ENCODE measurements at regions not wholly inside any gene's neighbourhood (a gene's known extent, or its start where the extent isn't known, plus 50 kb on each side); places are given as distances from the start of the nearest gene placed in this dataset.

DNA sequence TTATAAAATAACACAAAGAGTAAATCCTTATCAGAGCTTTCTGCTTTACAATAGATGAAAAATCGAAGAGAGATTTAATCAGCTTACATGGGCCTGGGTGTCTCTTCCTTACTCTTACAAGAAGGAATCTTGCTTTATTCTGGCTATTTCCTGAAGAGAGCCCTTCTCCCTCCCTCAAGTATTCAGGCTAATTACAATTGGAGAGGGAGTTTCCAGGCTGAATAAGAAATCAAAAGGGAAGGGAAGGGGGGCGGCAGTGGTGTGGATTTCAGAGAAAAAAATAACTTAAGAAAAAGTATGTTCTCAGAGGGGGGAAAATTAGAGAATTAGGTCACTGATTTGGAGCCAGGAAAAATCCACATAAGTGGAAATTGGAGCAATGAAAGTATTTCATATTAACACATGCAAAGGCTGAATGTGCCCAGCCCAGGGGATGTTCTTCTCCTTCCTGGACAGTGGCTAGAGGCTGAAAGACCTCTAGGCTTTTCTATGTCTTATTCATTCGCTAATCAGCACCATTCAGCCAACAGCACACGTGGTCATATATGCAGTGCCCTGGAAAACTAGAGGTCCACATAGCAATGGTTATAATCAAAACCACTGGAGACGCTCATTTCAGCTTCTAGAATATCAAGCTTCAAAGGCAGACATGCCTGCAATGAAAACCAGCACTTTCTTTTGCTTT is 158.9 kb upstream of the BTG1 start:
- DNase-seq (ENCODE audit: low read depth in 2 of 2): no peak

DNA sequence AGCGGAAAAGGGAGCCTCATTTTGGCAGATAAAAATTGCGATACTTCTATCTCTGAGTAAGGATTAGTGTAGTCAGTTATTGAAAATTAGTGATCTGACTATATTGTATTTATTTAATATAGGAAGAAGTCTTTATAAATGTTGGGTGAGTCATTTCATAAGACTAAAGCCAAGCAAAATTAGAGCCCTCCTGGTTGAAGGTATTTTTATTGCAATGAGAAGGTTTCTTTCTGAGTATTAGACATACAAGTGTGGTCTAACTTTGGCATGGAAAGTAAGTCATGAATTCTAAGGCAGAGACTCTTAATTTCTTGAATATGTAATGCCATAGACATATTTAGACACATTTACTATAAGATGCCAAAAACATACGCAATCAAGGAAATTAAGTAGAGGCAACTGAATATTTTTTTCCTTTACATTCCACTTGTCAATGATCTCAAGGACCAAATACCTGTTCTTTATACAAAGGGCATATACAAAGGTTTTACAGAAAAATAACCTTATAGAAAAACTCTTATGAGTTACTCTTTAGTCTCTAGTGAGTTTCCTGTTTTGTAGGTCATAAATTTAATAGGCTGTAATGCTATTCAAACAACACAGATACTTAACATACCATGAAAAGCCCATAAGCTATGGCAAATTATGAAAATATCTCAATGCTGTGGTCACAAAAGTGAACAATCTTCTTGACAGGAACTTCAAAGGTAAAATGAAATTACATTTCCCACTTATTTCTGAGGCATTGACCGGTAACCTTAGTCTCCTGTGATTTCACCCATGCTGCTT is 156.6 kb upstream of the BTG1 start:
- DNase-seq (ENCODE audit: low read depth in 2 of 2): no peak

DNA sequence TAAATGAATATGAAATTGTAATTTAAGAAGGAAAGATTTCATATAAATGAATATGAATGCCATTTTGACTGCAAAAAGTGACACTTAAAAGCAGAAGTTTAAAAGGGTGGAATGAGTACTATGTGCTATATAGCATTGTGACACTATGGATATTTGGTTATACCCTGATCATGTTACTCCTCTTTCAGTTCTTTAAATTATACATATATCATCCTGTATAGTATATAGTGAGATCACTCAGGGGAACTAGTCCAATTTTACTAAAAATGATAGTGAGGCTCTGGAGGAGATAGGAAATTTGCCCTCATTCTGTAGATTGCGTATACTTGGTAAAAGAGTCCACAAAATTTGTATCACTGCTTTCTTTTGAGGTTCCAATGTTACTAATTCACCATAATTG is 155.7 kb upstream of the BTG1 start:
- DNase-seq (ENCODE audit: low read depth in 2 of 2): no peak

- no peak for DNase-seq (ENCODE audit: low read depth in 2 of 2)
Measured at GRCh38 chr12:92300777-92301176, 155.1 kb upstream of the BTG1 start.

DNA sequence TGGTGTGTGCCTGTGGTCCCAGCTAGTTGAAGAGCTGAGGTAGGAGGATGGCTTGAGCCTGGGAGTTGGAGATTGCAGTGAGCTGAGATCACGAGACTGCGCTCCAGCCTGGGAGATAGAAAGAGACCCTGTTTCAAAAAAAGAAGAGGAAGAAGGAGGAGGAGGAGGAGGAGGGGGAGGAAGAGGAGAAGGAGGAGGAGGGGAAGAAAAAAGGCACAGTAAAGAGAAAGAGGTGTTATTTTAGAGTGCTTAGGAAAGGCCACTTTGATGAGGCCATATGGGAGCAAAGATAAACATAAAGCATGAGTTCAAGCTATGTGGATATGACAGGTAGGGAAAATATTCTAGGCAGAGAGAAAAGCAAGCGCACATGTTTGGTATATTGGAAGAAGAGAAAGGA is 154.1 kb upstream of the BTG1 start:
- DNase-seq (ENCODE audit: low read depth in 2 of 2): no peak

GRCh38 chr12:92299344-92299743 is 153.7 kb upstream of the BTG1 start:
- DNase-seq (ENCODE audit: low read depth in 2 of 2): no peak

DNA sequence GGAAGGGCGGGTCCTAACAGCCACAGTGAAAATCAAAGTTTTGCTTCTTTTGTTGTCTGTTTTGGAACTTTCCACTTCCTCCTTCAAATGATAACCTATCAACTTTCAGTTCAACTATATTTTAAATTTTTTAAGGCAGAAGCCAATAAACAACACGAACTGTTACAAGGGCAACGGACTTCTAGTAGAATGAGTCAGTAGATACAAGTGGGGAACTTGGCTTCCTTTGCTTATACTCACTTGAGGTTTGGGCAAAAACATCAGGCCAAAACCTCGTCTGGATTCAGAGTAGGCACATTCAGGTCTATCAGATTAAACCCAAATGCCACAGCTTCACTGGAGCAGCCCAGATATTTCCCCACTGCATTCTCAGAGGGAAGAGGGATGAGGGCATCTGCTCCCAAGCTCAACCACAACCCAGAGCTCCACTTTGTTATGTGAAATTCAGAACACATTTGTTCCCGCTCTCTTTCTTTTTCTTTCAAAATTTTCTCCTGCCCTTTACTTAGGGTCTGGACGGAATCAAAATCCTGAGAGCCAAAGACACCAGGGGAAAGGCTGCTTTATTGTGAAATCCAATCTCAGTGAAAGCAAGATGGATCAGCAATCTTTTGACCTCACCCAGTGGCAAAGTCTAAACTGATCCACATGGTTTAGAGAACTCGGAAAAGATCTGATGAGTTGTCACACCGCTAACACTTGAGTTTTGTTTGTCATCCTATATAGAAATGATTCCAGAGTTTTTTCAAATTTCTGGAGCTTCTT is 152.5 kb upstream of the BTG1 start:
- no peak for DNase-seq (ENCODE audit: low read depth in 2 of 2)

DNA sequence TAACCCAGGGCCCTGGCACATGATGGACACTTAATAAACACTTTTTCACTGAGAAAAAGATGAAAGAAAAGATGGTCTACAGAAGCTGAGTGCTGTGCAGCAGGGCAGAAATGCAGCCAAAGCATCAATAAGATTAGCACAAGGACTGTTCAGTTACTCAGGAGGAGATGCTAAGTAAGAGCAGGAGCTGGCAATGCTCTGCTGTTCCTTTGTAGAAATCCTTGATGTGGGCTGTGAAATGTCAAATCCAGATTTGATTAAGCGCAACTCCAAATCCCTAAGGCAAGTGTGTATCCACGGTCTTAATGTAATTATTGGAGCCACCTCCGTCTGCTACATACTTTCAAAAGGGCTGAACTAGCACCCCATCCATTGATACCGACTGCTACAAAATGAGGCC is 151.8 kb upstream of the BTG1 start:
- DNase-seq (ENCODE audit: low read depth in 2 of 2): no peak

DNA sequence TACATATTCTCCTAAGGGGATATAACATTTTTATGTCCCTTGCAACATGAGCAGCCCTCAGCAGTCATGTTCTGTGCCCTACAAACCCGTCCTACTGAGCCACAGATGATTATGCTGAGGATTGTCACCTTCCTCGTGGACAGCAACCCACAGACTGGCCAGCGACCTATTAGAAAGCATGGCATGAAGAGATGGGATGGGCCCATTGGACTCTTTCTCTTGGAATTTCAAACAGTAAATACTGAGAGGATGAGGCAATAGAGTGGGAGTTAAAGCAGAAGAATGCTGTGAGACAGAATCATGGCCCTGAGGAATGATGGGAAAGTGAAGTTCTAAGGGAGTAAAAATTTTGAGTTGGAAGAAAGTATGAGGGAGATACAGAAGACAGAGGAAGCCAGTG is 149.9 kb upstream of the BTG1 start:
- no peak for DNase-seq (ENCODE audit: low read depth in 2 of 2)

- no peak for DNase-seq (ENCODE audit: low read depth in 2 of 2)
Measured at GRCh38 chr12:92294676-92295440, 149.2 kb upstream of the BTG1 start.

- no peak for DNase-seq (ENCODE audit: low read depth in 2 of 2)
Measured at GRCh38 chr12:92292016-92292415, 146.4 kb upstream of the BTG1 start.

DNA sequence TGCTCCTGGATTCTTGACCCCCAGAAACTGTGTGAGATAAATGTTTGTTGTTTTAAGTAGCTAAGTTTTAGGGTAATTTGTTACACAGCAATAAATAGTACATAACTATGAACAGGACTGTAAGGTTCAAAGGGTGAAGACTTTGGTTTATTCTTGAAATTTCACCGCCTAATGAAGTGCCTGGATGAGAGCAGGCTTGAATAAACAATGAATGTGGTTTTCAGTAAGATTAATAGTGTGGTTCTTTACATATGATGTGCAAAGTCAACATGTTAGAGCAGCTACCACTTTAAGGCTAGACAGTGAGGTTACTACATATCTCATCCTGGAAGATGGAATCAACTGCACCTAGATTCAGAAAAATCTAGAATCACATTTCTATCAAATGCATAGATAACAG is 145.2 kb upstream of the BTG1 start:
- no peak for DNase-seq (ENCODE audit: low read depth in 2 of 2)

- DNase-seq (ENCODE audit: low read depth in 2 of 2): no peak
Measured at GRCh38 chr12:92290350-92290695, 144.7 kb upstream of the BTG1 start.

DNA sequence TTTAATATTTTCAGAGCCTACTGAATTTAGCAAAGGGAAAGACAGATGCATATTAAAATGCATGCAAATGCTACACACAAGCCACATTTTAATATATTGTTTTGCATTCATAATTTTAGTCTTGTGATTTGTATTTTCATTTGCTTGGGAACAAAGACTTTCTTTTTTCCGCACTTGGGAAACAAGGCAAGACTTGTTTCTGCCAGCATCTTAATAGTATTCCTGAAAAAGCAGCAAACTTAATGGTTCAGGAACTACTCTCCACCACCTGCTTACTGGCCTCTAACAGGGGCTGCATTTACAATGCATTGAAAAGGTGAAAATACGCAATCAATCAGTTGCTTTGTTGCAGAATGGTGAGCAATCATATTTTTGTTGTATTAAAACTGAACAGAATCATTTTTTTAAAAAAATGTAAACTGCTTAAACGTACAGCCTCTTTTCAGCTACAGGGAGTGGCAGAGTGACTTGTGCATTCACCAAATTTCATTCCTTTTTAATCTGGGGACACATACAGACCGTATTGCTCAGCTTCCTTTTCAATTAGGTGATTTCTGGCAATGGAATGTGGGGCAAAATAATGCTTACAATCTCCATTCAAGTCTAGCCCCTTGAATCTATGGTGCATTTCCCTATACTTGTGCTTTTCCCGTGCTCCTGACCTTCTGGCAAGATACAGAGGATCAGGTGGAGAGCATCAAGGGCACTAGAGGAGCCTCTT is 144.1 kb upstream of the BTG1 start:
- no peak for DNase-seq (ENCODE audit: low read depth in 2 of 2)

DNA sequence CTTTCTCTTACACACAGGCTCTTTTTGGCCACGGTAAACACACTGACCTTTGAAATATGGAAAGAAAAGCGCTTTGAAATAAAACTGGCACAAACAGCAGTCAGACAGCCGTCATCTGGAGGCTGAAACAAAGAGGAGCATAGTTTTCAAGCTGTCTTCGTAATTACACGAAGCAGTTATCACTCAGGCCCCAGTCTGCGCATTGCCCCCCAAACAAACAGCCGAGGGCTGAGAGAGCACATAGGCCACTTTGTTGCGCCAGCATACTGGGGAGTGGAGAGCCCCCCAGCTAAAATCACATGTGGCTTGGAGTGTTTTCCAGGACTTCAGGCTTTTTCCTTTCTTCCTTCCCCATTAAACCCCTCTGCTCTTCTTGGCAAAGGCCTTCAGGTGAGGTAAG is 142.9 kb upstream of the BTG1 start:
- no peak for DNase-seq (ENCODE audit: low read depth in 2 of 2)

- DNase-seq (ENCODE audit: low read depth in 2 of 2): no peak
Measured at GRCh38 chr12:92278378-92278828, 132.8 kb upstream of the BTG1 start.

GRCh38 chr12:92277795-92278194 is 132.1 kb upstream of the BTG1 start:
- no peak for DNase-seq (ENCODE audit: low read depth in 2 of 2)

DNA sequence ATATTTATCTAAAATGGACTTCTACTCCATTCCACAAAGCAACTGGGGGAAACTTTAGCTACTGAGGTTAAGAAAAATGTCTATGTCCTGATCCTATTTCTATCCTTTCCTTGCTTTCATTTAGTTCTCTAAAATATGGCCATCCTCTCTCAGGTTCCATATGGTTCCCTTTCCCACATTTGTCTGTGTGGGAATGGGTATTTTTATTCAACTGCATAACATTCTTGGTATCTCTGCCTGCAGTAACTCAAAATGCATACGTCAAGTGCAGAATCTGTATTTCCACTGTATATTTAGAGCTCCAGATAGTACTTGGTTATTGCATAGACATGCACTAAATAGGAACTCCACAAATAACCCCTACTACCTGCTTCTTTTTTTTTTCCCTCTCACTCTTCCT is 130.6 kb upstream of the BTG1 start:
- no peak for DNase-seq (ENCODE audit: low read depth in 2 of 2)

GRCh38 chr12:92275443-92276154 is 130.0 kb upstream of the BTG1 start:
- no peak for DNase-seq (ENCODE audit: low read depth in 2 of 2)

DNA sequence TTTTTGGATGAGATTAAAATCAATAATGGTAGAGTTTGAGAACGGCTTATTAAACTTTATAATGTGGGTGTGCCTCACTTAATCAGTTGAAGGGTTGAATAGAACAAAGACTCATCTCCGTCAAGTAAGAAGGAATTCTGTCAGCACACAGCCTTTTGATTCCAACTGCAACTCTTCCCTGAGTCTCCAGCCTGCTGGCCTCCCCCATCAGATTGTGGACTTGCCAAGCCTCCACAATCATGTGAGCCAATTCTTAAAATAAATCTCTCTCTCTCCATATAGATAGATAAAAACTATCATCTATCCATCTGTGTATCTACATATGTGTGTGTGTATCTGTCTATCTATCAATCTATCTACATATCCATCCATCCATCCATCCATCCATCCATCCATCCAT is 127.4 kb upstream of the BTG1 start:
- DNase-seq (ENCODE audit: low read depth in 2 of 2): no peak
